ENCODE measurements at regions not wholly inside any gene's neighbourhood (a gene's known extent, or its start where the extent isn't known, plus 50 kb on each side); places are given as distances from the start of the nearest gene placed in this dataset.

DNA sequence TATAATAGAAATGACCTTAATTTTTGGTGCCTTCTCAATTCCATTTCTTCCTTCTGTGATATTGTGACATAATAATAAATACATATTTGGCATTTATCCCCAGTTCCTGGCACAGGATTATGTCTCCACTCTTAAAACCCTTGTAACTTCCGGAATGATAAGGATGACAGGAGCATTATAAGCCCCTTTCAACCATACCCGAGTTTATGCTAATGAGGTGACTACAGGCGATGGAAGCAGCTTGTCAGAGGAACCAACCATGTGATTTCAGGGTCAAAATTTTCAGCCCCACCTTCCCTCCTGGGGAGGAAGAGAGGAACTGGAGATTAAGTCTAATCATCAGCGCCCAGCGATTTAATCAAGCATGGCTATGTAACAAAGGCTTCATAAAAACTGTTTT, 528.5 kb upstream of the CRIM1 start:
- TF ChIP-seq, protein P1, sequence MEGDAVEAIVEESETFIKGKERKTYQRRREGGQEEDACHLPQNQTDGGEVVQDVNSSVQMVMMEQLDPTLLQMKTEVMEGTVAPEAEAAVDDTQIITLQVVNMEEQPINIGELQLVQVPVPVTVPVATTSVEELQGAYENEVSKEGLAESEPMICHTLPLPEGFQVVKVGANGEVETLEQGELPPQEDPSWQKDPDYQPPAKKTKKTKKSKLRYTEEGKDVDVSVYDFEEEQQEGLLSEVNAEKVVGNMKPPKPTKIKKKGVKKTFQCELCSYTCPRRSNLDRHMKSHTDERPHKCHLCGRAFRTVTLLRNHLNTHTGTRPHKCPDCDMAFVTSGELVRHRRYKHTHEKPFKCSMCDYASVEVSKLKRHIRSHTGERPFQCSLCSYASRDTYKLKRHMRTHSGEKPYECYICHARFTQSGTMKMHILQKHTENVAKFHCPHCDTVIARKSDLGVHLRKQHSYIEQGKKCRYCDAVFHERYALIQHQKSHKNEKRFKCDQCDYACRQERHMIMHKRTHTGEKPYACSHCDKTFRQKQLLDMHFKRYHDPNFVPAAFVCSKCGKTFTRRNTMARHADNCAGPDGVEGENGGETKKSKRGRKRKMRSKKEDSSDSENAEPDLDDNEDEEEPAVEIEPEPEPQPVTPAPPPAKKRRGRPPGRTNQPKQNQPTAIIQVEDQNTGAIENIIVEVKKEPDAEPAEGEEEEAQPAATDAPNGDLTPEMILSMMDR (IDR thresholded peaks at IDR 0.05; ENCODE audit: low read depth, low read length): no peak
- no peak for TF ChIP-seq EZH2phosphoT487 (IDR thresholded peaks at IDR 0.05; ENCODE audit: low read depth)

Measured in OCI-LY3 (cell line).